ENCODE measurements at regions not wholly inside any gene's neighbourhood (a gene's known extent, or its start where the extent isn't known, plus 50 kb on each side); places are given as distances from the start of the nearest gene placed in this dataset.

- Histone ChIP-seq H3K9me3 (ENCODE audit: insufficient read depth, low read length) (no peaks in the 10 kb centered on the region), H3K36me3 (replicated peaks; ENCODE audit: low read depth, low read length) (no peaks in the 10 kb centered on the region), H2AFZ (ENCODE audit: low read depth, low read length) (no peak overlapping the region), H3K4me1 (ENCODE audit: low read length) (no peaks in the 10 kb centered on the region), H4K20me1 (ENCODE audit: insufficient read depth, low read length) (no peaks in the 10 kb centered on the region), H3K27ac (ENCODE audit: low read length) (no peak overlapping the region), H3K4me3 (ENCODE audit: low read length) (no peak overlapping the region), H3K79me2 (ENCODE audit: low read length) (no peaks in the 10 kb centered on the region), H3K27me3 (ENCODE audit: low read depth, low read length) (no peaks in the 10 kb centered on the region), H3K9ac (ENCODE audit: low read length) (no peak overlapping the region), H3K4me2 (ENCODE audit: low read length) (no peak overlapping the region)
- TF ChIP-seq EZH2phosphoT487 (IDR thresholded peaks at IDR 0.05; ENCODE audit: low read depth) (no peak), CTCF (IDR thresholded peaks at IDR 0.05; ENCODE audit: low read depth, low read length) (no peak)
Measured at GRCh38 chr5:33372721-33373472, 67.9 kb upstream of the TARS1 start.

GRCh38 chr5:33375900-33376299 is 64.9 kb upstream of the TARS1 start:
- Histone ChIP-seq H3K4me2 (ENCODE audit: low read length) (no peak overlapping the region), H3K9me3 (ENCODE audit: insufficient read depth, low read length) (no peaks in the 10 kb centered on the region), H3K4me1 (ENCODE audit: low read length) (no peaks in the 10 kb centered on the region), H3K79me2 (ENCODE audit: low read length) (no peaks in the 10 kb centered on the region), H3K27me3 (ENCODE audit: low read depth, low read length) (no peaks in the 10 kb centered on the region), H2AFZ (ENCODE audit: low read depth, low read length) (no peak overlapping the region), H4K20me1 (ENCODE audit: insufficient read depth, low read length) (no peaks in the 10 kb centered on the region), H3K27ac (ENCODE audit: low read length) (no peak overlapping the region), H3K36me3 (replicated peaks; ENCODE audit: low read depth, low read length) (no peaks in the 10 kb centered on the region), H3K4me3 (ENCODE audit: low read length) (no peak overlapping the region), H3K9ac (ENCODE audit: low read length) (no peak overlapping the region)
- TF ChIP-seq EZH2phosphoT487 (IDR thresholded peaks at IDR 0.05; ENCODE audit: low read depth) (no peak), CTCF (IDR thresholded peaks at IDR 0.05; ENCODE audit: low read depth, low read length) (no peak)

- H3K4me3 ChIP-seq (ENCODE audit: low read length), result no peak overlapping the region
- H2AFZ ChIP-seq (ENCODE audit: low read depth, low read length), result no peak overlapping the region; the same call in 1 of the 2 replicates
- no peaks in the 10 kb centered on the region for H4K20me1 ChIP-seq (ENCODE audit: insufficient read depth, low read length)
- H3K79me2 ChIP-seq (ENCODE audit: low read length), result no peaks in the 10 kb centered on the region
- no peaks in the 10 kb centered on the region for H3K4me1 ChIP-seq (ENCODE audit: low read length)
- H3K4me2 ChIP-seq (ENCODE audit: low read length), result peak overlapping the region; percentile 15; the same call in 1 of the 2 replicates
- H3K36me3 ChIP-seq (replicated peaks; ENCODE audit: low read depth, low read length), result no peaks in the 10 kb centered on the region
- TF ChIP-seq CTCF (IDR thresholded peaks at IDR 0.05; ENCODE audit: low read depth, low read length), result peak; percentile 65
- no peak for TF ChIP-seq EZH2phosphoT487 (IDR thresholded peaks at IDR 0.05; ENCODE audit: low read depth)
- no peak overlapping the region for H3K9ac ChIP-seq (ENCODE audit: low read length)
- H3K27ac ChIP-seq (ENCODE audit: low read length), result no peak overlapping the region
- H3K9me3 ChIP-seq (ENCODE audit: insufficient read depth, low read length), result no peaks in the 10 kb centered on the region
- no peaks in the 10 kb centered on the region for H3K27me3 ChIP-seq (ENCODE audit: low read depth, low read length)
Measured at GRCh38 chr5:33379757-33380156, 61.0 kb upstream of the TARS1 start.

GRCh38 chr5:33381243-33381642 is 59.5 kb upstream of the TARS1 start:
- no peaks in the 10 kb centered on the region for H4K20me1 ChIP-seq (ENCODE audit: insufficient read depth, low read length)
- no peaks in the 10 kb centered on the region for H3K79me2 ChIP-seq (ENCODE audit: low read length)
- no peak overlapping the region for H3K9ac ChIP-seq (ENCODE audit: low read length)
- no peaks in the 10 kb centered on the region for H3K9me3 ChIP-seq (ENCODE audit: insufficient read depth, low read length)
- H3K4me1 ChIP-seq (ENCODE audit: low read length), result no peaks in the 10 kb centered on the region
- no peaks in the 10 kb centered on the region for H3K36me3 ChIP-seq (replicated peaks; ENCODE audit: low read depth, low read length)
- H2AFZ ChIP-seq (ENCODE audit: low read depth, low read length), result no peak overlapping the region
- no peak for TF ChIP-seq EZH2phosphoT487 (IDR thresholded peaks at IDR 0.05; ENCODE audit: low read depth)
- TF ChIP-seq CTCF (IDR thresholded peaks at IDR 0.05; ENCODE audit: low read depth, low read length), result no peak
- H3K27ac ChIP-seq (ENCODE audit: low read length), result no peak overlapping the region
- no peak overlapping the region for H3K4me3 ChIP-seq (ENCODE audit: low read length)
- H3K4me2 ChIP-seq (ENCODE audit: low read length), result no peak overlapping the region
- H3K27me3 ChIP-seq (ENCODE audit: low read depth, low read length), result no peaks in the 10 kb centered on the region
